ENCODE measurements at regions not wholly inside any gene's neighbourhood (a gene's known extent, or its start where the extent isn't known, plus 50 kb on each side); places are given as distances from the start of the nearest gene placed in this dataset.

DNA sequence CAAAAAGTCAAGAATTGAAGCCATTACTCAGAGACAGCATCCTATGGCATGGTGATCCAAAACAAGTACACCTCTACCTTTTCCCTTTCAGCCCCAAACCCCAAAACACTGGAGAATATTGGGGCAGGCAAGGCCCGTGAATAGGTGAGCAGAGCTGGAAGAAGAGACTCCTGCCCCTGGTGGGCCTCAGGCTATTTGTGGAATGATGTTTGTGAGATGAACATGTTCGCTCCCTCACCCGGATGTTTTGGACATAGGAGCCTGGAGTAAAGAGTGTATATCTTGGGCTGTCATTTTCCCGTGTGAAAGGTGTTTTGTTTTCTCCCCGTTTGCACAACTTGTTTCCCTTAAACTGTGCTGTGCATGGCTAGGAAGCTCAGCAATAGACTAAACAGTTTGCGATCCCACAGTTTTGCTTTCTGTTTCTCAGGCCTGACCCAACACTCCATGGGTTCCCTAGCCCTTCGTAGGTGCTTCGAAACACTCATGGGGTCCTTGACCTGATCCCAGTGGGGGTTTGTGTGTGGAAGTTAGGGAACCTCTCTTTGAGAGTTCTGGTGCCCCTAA is 136.5 kb upstream of the TNP1 start:
- no peak overlapping the region for H3K27ac ChIP-seq (ENCODE audit: low read depth in 1 of 2, low read length in 2 of 2)
- Mint-ChIP-seq H3K27me3 (ENCODE audit: low read depth in 3 of 3) (peaks cover 8 to 19% (median 8%) of the 10 kb centered on the region in 3 donors), H3K4me1 (no peaks in the 10 kb centered on the region), H3K9me3 (no peaks in the 10 kb centered on the region), H3K4me3 (no peak overlapping the region), H3K27ac (no peak overlapping the region), H3K36me3 (no peaks in the 10 kb centered on the region)
- no peaks in the 10 kb centered on the region for H3K9me3 ChIP-seq (replicated peaks in 1 of 2; ENCODE audit: control insufficient read depth in 1 of 2, insufficient read depth in 1 of 2, low read length in 2 of 2)
- H3K4me1 ChIP-seq (ENCODE audit: control insufficient read depth in 1 of 2, insufficient read depth in 2 of 2, low read length in 2 of 2) = no peaks in the 10 kb centered on the region
- no peak overlapping the region for H3K4me2 ChIP-seq (replicated peaks; ENCODE audit: extremely low read depth, low read length, poor library complexity, severe bottlenecking)
- intact Hi-C loops (cut with micrococcal nuclease) = no loop called here
- H3K79me2 ChIP-seq (ENCODE audit: insufficient read depth, low read length) = no peaks in the 10 kb centered on the region
- no peaks in the 10 kb centered on the region for H4K20me1 ChIP-seq (ENCODE audit: insufficient read depth, low read length)
- no peak overlapping the region for H2AFZ ChIP-seq (ENCODE audit: insufficient read depth, low read depth, low read length, poor library complexity, severe bottlenecking)
- H3K27me3 ChIP-seq (ENCODE audit: control insufficient read depth in 2 of 2, insufficient read depth in 2 of 2, low read length in 2 of 2) = peaks cover 4 to 5% of the 10 kb centered on the region in 2 donors
- H3K36me3 ChIP-seq (replicated peaks in 1 of 2; ENCODE audit: control insufficient read depth in 1 of 2, insufficient read depth in 2 of 2, low read length in 2 of 2) = no peaks in the 10 kb centered on the region
- no peak overlapping the region for H3K4me3 ChIP-seq (replicated peaks in 1 of 3; ENCODE audit: low read depth in 2 of 3, low read length in 3 of 3)
- WGBS (ENCODE audit: insufficient coverage) = 88% methylated on average over 4 of the region's 8 CpGs
- TF ChIP-seq, protein P1, sequence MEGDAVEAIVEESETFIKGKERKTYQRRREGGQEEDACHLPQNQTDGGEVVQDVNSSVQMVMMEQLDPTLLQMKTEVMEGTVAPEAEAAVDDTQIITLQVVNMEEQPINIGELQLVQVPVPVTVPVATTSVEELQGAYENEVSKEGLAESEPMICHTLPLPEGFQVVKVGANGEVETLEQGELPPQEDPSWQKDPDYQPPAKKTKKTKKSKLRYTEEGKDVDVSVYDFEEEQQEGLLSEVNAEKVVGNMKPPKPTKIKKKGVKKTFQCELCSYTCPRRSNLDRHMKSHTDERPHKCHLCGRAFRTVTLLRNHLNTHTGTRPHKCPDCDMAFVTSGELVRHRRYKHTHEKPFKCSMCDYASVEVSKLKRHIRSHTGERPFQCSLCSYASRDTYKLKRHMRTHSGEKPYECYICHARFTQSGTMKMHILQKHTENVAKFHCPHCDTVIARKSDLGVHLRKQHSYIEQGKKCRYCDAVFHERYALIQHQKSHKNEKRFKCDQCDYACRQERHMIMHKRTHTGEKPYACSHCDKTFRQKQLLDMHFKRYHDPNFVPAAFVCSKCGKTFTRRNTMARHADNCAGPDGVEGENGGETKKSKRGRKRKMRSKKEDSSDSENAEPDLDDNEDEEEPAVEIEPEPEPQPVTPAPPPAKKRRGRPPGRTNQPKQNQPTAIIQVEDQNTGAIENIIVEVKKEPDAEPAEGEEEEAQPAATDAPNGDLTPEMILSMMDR (IDR thresholded peaks at IDR 0.05) = no peak
- no peak overlapping the region for H3K9ac ChIP-seq (ENCODE audit: insufficient read depth, low read length, poor library complexity, severe bottlenecking)
- no peak for DNase-seq

GRCh38 chr2:216994353-216994854 is 134.5 kb upstream of the TNP1 start:
- no peaks in the 10 kb centered on the region for H3K4me1 Mint-ChIP-seq
- H3K4me3 Mint-ChIP-seq = no peak overlapping the region
- no peak for DNase-seq
- 86% methylated on average over 4 of the region's 7 CpGs for WGBS (ENCODE audit: insufficient coverage)
- Histone ChIP-seq H3K4me1 (ENCODE audit: control insufficient read depth in 1 of 2, insufficient read depth in 2 of 2, low read length in 2 of 2) (no peaks in the 10 kb centered on the region), H3K79me2 (ENCODE audit: insufficient read depth, low read length) (no peaks in the 10 kb centered on the region), H3K4me2 (replicated peaks; ENCODE audit: extremely low read depth, low read length, poor library complexity, severe bottlenecking) (no peak overlapping the region), H4K20me1 (ENCODE audit: insufficient read depth, low read length) (no peaks in the 10 kb centered on the region), H3K36me3 (replicated peaks in 1 of 2; ENCODE audit: control insufficient read depth in 1 of 2, insufficient read depth in 2 of 2, low read length in 2 of 2) (no peaks in the 10 kb centered on the region), H3K4me3 (replicated peaks in 1 of 3; ENCODE audit: low read depth in 2 of 3, low read length in 3 of 3) (no peak overlapping the region), H3K27ac (ENCODE audit: low read depth in 1 of 2, low read length in 2 of 2) (no peak overlapping the region), H3K9me3 (replicated peaks in 1 of 2; ENCODE audit: control insufficient read depth in 1 of 2, insufficient read depth in 1 of 2, low read length in 2 of 2) (no peaks in the 10 kb centered on the region), H3K27me3 (ENCODE audit: control insufficient read depth in 2 of 2, insufficient read depth in 2 of 2, low read length in 2 of 2) (peaks cover 4 to 5% of the 10 kb centered on the region in 2 donors), H2AFZ (ENCODE audit: insufficient read depth, low read depth, low read length, poor library complexity, severe bottlenecking) (no peak overlapping the region), H3K9ac (ENCODE audit: insufficient read depth, low read length, poor library complexity, severe bottlenecking) (no peak overlapping the region)
- intact Hi-C loops (cut with micrococcal nuclease) = no loop called here
- peaks cover 0 to 2% (median 0%) of the 10 kb centered on the region in 7 donors for H3K9me3 Mint-ChIP-seq
- no peak overlapping the region for H3K27ac Mint-ChIP-seq
- peaks cover 10 to 21% (median 12%) of the 10 kb centered on the region in 3 donors for H3K27me3 Mint-ChIP-seq (ENCODE audit: low read depth in 3 of 3)
- no peaks in the 10 kb centered on the region for H3K36me3 Mint-ChIP-seq
- TF ChIP-seq, protein P1 (IDR thresholded peaks at IDR 0.05) = no peak

Data from CD14-positive monocyte (primary cell).